ENCODE measurements at regions not wholly inside any gene's neighbourhood (a gene's known extent, or its start where the extent isn't known, plus 50 kb on each side); places are given as distances from the start of the nearest gene placed in this dataset.

DNA sequence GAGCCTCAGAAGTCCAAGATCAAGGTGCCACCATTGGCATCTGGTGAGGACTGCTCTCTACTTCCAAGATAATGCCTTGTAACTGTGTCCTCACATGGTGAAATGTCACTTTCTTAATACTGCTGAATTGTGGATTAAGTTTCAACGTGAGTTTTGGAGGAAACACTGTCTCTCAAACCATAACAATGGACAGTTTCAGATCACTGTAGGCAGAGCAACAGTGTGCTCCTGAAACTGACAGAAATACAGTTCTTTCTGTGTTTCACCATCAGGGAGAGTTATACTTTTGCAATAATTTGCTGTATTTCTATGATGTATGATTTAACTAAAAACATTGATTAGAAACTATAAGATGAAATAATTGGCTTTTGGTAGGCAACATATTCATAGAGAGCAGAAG lies 1780.5 kb upstream of the CDH6 start:
- TF ChIP-seq POLR2AphosphoS5 (IDR thresholded peaks at IDR 0.05; ENCODE audit: insufficient read depth, low read depth, low read length) (no peak), MYC (IDR thresholded peaks at IDR 0.05; ENCODE audit: low read depth, low read length) (no peak), POLR2A (IDR thresholded peaks at IDR 0.05; ENCODE audit: low read depth, low read length) (no peak)
- TF ChIP-seq, protein P1, sequence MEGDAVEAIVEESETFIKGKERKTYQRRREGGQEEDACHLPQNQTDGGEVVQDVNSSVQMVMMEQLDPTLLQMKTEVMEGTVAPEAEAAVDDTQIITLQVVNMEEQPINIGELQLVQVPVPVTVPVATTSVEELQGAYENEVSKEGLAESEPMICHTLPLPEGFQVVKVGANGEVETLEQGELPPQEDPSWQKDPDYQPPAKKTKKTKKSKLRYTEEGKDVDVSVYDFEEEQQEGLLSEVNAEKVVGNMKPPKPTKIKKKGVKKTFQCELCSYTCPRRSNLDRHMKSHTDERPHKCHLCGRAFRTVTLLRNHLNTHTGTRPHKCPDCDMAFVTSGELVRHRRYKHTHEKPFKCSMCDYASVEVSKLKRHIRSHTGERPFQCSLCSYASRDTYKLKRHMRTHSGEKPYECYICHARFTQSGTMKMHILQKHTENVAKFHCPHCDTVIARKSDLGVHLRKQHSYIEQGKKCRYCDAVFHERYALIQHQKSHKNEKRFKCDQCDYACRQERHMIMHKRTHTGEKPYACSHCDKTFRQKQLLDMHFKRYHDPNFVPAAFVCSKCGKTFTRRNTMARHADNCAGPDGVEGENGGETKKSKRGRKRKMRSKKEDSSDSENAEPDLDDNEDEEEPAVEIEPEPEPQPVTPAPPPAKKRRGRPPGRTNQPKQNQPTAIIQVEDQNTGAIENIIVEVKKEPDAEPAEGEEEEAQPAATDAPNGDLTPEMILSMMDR (IDR thresholded peaks at IDR 0.05; ENCODE audit: extremely low read depth in 1 of 2, insufficient read depth in 1 of 2, low read depth in 1 of 2, low read length in 2 of 2): no peak

Data from endothelial cell of umbilical vein (primary cell).